ENCODE measurements at regions not wholly inside any gene's neighbourhood (a gene's known extent, or its start where the extent isn't known, plus 50 kb on each side); places are given as distances from the start of the nearest gene placed in this dataset.
"Not testable (repeated sequence)": the region's sequence is repeated elsewhere in the genome, so short reads cannot be mapped to it uniquely, and the experiment has no call there.

DNA sequence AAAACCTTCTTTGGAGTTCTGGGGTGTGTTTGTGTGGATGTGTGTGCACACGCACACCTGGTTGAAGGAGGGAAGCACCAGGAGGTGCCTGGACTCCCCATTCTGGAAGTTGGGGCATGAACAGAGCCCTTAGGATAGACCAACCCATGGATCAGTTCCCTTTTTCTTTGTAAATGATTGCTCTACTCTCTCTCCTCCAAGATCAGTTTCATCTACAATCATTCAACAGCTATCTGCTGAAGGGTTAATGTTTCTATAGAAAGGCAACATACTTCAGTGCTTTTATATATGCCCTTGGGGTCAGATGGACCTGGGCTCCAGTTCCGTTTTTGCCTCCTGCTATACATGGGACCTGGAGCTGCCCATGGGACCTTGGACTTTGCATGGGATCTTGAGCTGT lies 352.1 kb upstream of the CFAP20DC start:
- no peak for DNase-seq

DNA sequence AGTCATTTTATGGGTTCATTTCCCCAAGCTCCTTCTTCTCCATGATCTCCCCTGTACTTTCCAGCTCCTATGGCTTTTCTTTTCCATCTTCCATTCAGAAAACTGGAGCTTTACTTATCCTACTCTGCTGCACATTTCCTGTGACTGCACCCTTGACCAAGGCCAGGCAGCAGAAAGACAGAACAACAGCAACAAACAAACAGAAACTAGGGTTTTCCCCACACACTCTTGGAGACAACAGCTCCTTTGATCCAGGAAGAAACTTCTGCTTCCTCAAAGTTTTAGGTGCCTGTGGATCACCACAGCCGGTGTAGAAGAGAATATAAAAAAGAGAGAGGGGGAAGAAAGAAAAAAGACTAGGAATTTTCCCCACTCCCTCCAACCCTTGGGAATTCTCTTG lies 342.3 kb upstream of the CFAP20DC start:
- no peak for DNase-seq

DNA sequence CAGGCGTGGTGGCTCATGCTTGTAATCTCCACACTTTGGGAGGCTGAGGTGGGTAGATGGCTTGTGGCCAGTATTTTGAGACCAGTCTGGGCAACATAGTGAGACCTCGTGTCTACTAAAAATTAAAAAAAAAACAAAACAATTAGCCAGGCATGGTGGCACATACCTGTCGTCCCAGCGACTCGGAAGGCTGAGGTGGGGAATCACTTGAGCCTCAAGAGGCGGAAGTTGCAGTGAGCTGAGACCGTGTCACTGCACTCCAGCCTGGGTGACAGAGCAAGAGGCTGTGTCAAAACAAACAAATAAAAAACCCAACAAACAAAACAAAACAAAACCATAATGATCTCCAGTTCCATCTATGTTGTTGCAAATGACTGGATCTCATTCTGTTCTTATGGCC lies 341.3 kb upstream of the CFAP20DC start:
- no peak for DNase-seq

DNA sequence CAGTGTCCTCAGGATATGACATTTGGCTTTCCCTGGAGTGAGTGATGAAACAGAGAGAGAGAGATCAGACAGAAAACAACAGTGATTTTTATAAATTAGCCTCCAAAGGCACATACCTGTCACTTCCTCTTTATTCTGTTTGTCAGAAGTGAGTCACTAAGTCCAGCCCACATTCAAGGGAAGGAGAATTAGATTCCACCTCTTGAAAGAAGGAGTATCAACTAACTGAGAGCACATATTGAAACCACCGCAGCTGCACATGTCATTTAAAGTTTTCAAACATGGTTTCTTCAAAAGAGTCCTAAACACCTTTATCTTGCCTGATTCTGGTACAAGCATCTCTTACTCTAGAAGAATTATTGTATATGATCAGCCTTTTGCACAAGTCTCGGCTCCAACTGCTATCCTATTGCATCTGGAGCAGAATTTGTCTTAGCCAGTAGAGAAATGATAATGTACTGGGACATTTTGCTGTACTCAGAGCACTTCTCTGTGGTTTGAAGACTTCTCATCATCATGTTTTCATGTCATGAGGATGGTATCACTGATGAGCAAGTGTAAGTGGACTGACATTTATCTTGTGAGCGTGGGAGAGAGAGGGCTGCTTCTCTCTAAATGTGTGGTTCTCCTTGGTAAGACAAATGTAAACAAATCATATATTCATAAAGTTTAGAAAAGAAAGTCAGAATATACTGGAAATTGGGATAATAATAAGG lies 338.9 kb upstream of the CFAP20DC start:
- DNase-seq = no peak

DNA sequence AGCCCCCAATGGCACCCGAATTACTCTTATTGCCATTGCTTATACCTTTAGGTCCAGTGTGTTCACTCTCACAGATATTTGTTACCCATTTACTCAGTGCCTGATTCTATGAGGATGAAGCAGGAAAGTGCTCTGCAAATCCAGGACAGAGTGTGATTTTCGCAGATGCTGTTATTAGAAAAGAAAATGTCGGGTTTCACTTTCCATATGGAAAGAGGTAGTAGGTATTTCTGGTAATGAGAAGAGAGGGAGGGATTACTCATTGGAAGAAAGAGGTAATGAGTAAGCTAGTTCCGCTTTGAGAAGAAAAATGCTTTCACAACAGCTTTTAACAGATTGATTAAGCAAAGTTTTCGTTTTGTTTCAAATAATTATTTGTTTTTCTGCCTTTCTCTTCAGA lies 336.3 kb upstream of the CFAP20DC start:
- no peak for DNase-seq

DNA sequence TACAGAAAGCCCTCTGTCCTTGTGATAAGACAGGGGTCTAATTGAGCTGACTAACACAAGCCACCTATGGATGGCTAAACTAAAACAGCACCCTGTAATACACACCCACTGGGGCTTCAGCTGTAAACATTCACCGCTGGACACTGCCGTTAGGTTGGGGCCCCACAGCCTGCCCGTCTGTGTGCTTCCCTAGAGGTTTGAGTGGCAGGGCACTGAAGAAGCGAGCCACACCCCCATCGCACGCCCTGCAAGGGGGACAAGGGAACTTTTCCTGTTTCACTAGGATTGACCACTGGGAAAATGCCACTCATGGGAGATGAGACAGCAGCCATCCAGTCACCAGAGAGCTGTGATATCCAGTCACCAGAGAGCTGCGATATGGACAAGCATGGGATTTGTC lies 335.7 kb upstream of the CFAP20DC start:
- no peak for DNase-seq

DNA sequence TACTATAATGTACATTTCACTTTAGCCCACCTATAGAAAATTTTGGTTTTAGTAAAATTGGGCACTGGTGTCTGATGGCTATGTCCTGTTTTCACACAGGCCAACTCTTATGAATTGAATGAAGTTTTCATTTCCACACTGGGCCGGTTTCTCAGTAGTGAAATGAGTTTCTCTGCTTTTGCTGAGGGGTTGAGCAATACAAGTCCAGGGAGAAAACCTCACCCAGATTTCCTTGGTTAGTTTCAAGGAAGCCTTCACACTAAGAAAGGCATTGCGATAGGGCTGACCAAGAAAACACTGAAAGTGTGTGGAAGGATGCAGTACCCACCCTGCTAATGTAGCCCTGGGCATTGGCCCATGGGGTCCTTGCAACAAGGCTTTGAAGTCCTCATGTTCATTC lies 331.5 kb upstream of the CFAP20DC start:
- no peak for DNase-seq

DNA sequence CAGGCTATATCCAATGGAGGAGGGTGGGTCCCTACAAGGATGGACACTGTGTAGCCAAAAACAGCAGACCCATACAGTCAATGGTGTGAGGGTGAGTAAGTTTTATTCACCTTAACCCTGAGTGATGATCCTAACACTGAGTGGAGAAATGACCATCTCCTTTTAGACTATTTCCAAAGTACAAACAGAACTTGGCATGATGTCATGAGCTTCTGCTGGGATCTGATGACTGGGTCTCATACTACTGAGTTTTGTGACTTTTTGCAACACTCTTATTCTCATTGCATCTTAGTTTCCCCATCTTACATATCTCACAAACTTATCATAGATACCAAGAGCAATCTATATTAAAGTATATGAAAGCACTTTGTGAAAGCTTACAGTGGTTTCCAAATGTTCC lies 330.3 kb upstream of the CFAP20DC start:
- DNase-seq = no peak

DNA sequence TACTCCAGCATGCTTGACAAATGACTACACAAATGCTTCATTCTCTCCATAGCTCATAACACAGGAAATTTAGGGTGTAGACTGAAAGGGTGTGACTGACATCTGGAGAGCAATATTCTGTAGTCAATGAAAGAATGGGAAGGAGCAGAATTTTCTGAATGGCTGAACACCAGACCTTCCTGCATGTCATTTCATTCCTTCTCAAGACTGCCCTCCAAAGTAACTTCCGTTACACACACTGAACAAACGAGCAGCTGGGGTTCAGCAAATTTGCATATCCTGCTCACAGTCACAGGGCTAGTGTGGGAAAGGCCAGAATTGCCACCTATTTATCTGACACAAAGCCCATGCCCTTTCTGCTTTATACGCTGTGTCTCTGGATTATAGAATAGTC lies 325.0 kb upstream of the CFAP20DC start:
- no peak for DNase-seq

DNA sequence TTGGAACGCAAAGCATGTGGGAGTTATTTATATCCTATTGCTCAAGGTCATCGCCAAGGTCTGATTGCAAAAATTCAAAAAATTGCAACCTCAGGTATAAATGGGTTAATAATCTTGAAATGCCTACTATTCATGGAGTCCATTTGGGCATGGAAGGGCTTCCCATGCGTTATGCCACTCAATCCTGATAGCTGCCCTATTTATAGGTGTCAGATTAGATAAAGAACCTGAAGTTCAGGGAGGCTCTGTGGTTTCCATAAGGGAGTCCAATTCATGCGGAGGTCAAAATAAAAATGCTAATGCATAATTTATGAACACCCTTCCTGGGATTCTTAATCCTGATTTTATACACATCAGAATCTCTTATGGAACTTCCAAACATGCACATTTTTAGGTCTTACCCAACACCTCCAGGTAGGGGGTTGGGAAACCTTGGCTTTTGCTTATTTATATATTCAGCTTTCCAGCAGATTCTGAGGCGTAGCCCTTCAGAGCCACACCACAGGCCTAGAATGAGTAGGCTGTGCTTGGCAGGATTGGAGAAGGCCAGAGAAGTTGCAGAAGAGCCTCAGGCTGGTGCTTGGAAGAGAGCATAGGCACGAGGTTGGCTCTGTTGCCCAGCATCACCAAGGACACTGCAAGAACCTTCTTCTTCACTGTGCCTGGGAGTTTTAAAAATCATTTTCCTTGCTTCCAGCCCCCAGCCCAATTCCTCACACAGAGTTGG lies 324.4 kb upstream of the CFAP20DC start:
- no peak for DNase-seq

DNA sequence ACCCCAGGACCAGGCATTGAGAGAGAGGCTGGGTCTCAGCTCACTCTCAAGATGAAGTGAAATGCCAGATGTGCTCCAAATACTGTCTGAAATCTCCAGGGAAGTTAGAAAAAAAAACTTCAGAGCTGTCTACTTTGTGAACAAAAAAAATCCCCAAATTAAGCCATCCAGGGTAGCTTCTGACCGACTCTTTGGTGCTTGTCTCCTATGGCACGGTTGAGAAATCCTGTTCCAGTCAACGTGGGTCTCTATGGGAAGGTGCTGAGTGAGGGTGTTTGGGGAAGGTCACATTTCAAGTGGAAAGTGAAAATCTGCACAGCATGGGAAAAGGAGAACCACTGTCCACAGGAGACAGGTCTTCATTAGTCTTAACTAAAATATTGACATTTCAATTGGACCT lies 322.5 kb upstream of the CFAP20DC start:
- DNase-seq = no peak

DNA sequence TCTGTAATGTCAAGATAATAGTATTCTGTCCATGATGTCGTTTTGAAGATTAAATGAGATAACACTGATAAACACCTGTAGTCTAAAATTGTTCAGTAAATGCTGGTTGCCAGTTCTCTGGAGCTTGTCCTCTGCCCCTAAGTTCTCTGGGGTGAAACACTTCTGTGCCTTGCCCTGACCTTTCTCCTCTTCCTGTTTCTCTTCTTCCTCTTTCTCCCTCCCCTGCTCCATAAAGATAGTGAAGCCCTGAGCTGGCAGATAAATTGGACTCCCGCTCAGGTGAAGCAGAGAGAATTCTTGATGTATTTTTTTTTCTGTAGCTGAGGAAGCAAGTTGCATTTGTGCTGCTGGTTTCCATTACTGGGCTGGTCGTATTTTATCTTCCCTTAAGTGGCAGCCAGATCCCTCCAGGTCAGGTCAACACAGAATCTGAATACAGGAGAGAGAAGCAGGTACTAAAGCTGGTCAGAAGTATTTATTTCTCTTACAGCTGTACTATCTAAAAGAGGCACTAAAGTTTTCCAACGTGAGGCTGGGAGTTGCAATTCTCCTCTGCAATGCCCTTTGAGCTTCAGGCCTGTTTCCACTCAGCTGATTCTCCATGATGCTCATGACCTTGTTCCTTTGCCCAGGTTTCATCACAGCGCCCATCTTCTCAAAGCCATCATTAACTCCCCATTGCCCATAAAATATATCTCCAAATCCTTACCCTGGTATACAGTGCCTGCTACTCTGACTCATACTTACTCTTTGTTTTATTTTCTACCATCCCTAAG lies 319.3 kb upstream of the CFAP20DC start:
- DNase-seq = no peak

DNA sequence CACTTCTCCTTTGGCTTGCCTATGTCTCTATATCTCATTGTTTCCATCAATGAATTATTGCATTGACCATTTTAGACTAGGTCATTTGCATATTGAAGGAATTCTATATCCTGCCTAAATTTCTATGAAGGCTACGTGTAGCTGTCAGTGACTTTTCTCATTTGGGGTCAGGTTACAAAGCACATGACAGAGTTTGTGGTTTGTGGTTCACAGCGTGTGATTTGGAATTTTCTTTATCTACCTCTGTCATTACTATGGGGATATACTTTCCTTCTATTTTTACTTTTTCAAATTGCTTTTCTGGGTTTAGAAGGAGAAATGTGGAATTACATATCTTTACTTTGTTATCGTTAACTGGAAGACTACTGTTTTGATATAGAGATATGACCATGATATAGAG lies 317.3 kb upstream of the CFAP20DC start:
- DNase-seq = no peak

DNA sequence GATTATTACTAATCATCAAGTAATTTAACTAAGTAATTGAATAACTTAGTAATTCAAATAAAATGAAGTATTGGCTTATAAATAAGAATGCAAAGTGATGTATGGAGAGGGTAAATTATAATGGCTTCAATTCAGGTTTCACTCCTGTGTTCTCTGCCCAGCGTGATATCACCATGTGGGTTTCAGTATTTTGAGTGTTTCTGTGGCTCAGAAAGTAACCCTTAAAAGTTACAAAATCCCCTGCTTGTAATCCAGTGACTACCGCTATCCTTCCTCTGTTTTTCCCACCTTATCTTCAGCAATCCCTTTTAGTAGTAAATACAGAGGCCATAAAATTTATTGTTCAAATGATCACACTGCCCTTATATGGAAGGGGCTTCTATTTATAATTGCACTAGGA lies 316.4 kb upstream of the CFAP20DC start:
- DNase-seq = no peak

DNA sequence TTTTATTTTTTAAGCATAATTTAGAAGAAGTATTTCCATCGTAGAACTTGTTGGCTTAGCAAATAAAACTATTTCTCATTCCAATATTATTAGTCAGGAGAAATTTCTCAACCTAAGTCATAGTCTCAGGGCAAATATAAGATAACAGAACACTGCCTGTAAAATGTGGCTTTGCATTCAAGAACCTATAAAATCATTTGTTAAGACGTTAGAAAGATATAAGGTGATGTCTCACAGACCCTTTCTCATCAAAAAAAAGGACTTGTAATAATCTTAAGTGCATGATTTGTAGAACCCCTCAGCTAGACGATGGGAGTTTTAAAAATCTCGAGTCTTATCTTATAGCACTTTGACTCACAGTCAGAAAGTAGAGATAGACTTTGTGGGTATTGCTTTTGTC lies 314.7 kb upstream of the CFAP20DC start:
- no peak for DNase-seq

DNA sequence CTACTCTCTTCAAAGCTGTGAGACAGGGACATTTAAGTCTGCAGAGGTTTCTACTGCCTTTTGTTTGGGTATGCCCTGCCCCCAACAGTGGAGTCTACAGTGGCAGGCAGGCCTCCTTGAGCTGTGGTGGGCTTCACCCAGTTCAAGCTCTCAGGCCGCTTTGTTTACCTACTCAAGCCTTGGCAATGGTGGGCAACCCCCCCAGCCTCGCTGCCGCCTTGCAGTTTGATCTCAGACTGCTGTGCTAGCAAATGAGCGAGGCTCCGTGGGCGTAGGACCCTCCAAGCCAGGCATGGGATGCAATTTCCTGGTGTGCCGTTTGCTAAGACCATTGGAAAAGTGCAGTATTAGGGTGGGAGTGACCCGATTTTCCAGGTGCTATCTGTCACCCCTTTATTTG lies 310.5 kb upstream of the CFAP20DC start:
- not testable (repeated sequence) for DNase-seq

DNA sequence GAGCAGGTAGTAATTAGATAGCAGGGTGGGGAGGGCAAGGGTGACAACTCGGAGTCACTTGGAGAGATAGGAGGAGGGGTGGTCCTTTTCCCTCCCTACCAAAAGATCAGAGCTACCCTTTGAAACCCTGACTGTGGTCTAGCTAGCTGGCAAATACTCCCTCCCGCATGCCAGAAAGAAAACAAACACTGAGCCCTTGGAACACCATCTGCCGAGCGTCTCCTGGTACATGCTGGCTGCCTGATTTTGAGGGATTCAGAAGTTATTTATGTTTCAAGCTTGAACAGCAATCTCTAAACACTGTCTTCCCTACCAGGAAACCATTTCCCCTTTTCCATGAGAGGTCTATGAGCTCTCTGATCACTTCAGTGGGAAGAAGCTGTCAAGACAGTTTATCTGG lies 291.6 kb upstream of the CFAP20DC start:
- no peak for DNase-seq

DNA sequence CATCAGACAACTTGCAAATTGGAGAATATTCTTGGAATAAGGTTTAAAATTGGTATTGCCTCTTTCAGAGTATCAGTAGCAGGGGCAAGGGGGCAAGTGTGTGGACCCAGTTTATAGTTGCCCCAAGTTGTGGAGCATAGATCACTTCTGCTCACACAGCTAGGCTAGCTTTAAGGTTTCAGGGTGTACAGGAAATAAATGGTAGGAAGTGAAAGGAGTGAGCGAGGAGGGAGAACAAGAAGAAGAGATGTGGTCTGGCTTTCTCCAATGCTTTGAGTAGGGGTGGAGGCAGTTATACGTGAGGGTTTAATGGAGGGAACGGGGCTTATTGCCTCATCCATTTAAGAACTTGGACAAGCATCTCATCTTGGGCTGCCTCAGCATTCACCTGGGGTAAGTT lies 290.0 kb upstream of the CFAP20DC start:
- DNase-seq = no peak

DNA sequence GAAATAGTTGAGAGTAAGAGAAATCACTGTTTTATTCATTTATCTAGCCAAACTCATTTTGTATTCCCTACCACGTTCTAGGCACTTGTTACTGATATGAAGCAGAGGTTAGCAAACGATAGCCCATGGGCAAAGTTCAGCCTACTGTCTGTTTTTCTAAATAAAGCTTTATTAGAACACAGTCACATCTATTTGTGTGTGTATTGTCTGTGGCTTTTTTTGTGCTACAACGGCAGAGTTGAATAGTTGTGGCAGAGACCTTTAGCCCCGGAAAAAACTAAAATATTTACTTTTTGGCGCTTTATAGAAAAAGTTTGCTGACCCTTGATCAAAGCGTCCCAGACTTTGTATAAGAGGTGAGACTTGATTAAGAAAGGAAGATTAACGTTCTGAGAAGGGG lies 289.1 kb upstream of the CFAP20DC start:
- DNase-seq = no peak

DNA sequence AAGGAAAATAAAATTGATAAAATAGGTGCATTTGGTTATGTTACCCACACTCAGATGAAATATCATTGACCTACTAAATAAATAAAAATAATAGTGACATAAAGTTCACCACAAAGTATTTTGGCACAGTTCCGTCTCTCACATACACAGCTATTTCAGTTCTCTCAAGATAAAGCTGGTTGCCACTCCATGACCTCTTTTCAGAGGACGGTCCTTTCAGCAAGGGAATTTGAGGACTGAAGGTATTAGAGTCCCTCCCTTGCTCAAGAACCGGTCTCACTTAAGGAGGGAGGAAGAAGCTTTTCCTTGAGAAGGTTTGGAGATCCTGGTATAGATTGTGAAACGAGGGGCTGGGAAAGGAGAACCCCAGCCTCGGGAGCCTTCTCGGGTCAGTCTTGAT lies 285.5 kb upstream of the CFAP20DC start:
- DNase-seq = no peak

DNA sequence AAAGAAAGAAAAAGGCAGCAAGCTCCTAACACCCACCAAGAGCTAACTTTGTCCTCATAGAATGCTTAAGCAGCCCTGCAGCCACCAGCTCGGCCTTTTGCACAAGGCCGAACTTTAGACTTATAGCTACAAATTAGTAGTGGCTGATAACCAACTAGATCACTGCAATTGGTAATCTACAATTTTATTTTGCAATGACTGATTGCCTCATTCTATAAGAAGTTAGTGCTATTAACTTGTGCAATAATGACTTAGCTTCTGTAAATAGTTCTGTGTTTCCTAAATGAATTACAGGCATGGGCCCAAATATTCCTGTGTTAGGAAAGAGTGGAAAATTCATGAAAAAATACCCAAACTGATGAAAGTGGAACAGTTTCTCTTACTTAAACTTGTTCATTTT lies 284.8 kb upstream of the CFAP20DC start:
- DNase-seq = no peak

DNA sequence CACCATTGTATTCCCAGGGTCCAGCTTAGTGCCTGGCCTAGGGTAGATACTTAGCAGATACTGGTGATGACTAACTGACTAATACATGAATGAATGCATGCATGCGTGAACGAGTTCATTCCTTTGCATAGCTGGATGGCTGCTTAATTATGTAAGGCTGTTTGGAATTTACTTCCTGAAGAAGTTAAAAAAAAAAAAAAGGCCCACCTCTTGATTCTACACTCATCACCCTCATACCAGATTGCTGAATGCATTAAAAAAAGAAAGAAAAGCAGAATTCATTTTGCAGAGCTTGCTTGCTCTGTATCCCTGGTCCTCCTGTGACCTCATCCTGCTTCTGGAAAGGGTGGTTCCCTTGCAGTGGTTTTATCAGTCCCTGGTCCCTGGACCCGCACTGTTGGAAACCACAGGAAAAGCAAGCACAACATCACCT lies 277.6 kb upstream of the CFAP20DC start:
- DNase-seq = no peak

DNA sequence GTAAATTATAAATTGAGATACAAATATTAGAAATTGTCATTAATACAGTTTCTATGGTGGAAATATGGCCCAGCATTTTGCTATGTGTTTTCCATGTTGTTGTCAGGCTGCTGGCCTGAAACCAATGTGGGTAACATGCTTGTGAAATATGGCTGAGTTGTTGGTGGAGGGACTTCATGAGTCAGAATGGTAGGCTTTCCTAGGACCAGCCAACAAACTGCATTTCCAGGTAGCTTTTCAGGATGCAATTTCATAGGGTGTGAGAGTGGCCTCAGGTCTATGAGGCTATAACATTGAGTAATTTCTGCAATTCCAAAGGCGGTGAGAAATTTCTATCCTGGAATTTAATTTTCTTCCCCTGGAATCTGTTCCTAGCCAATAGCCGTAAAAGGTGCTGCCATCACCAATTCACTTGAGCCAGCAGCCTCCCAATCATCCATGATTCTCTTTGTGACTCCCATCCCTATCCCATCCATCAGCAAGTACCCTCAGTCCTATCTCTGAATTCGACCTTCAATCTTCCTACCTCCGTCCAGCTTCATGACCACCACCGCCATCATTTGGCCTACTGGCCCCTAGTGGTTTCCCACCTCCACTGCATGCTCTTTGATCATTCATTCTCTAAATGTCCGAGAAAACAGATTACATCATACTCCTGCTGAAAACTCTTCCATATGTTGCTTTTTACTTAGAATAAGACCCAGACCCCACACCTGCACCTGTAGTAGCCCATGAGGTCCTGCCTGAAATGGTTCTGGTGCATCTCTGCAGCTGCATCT lies 276.6 kb upstream of the CFAP20DC start:
- DNase-seq = no peak
